ENCODE measurements at regions not wholly inside any gene's neighbourhood (a gene's known extent, or its start where the extent isn't known, plus 50 kb on each side); places are given as distances from the start of the nearest gene placed in this dataset.
A peak's percentile ranks its signal among the peaks of the same experiment; 100 is the strongest.

DNA sequence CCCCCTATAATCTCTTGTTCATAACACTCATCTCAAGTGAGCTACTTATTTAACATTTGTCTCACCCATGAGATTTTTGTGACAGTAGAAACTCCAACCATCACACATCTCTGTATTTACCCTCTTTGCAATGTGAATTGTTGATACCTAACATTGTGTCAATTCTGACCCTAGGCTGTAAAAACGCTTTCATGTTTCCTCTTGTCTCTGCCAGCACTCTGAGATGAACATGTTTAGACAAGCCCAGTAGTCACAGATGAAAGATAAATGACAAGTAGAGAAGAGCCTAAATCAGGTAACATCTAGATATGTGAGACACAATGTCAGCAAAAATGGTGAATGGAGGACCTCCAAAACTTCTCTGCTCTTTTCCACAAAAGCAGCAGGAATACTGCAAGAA, 1254.5 kb upstream of the GOT2 start:
- Mint-ChIP-seq H3K36me3 (ENCODE audit: low read depth) (no peaks in the 10 kb centered on the region), H3K27ac (no peak overlapping the region), H3K27me3 (ENCODE audit: insufficient read depth) (no peaks in the 10 kb centered on the region; the same call in none of the 2 replicates), H3K9me3 (no peaks in the 10 kb centered on the region), H3K4me1 (ENCODE audit: low read depth) (no peaks in the 10 kb centered on the region), H3K4me3 (no peak overlapping the region)
- DNase-seq, result no peak
- TF ChIP-seq CTCF (IDR thresholded peaks at IDR 0.05), result no peak

DNA sequence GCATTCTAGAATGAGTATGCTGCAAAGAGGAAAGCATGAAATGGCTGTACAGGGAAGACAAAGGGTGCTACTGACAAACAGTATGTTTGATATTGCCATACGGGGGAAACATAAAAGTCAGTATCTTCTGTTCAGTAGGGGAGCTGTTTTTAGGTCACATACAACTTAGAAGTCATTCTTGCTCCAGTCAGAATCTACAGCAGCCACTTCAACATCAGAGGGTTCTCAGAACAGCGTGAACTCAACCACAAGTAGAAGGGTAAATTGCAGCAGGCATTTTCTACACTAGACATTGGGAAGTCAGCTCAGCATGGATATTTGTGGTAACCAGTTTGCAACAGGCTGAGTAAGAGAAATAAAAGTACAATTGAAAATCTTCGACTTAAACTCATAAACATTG, 1241.8 kb upstream of the GOT2 start:
- no peak for TF ChIP-seq CTCF (IDR thresholded peaks at IDR 0.05)
- no peak for DNase-seq
- H3K4me3 Mint-ChIP-seq, result no peak overlapping the region
- H3K36me3 Mint-ChIP-seq (ENCODE audit: low read depth), result no peaks in the 10 kb centered on the region
- no peaks in the 10 kb centered on the region for H3K4me1 Mint-ChIP-seq (ENCODE audit: low read depth)
- no peaks in the 10 kb centered on the region for H3K9me3 Mint-ChIP-seq
- no peak overlapping the region for H3K27ac Mint-ChIP-seq
- H3K27me3 Mint-ChIP-seq (ENCODE audit: insufficient read depth), result no peaks in the 10 kb centered on the region

DNA sequence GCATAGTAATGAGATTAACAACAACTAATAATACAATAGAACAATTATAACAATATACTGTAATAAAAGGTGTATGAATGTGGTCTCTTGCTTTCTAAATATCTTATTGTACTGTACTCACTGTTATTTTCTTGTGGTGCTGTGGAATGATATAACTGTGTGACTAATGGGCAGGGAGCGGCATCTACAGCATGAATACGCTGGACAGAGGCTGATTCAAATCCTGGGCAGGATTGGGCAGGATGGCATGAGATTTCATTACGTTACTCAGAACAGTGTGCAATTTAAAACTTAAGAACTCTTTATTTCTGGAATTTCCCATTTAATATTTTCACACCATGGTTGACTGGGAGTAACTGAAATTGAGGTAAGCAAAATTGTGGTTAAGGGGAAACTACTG, 1239.8 kb upstream of the GOT2 start:
- no peak for TF ChIP-seq CTCF (IDR thresholded peaks at IDR 0.05)
- Mint-ChIP-seq H3K27me3 (ENCODE audit: insufficient read depth) (no peaks in the 10 kb centered on the region), H3K27ac (no peak overlapping the region), H3K4me1 (ENCODE audit: low read depth) (no peaks in the 10 kb centered on the region), H3K4me3 (no peak overlapping the region), H3K36me3 (ENCODE audit: low read depth) (no peaks in the 10 kb centered on the region), H3K9me3 (no peaks in the 10 kb centered on the region)
- DNase-seq, result peak; percentile 28

DNA sequence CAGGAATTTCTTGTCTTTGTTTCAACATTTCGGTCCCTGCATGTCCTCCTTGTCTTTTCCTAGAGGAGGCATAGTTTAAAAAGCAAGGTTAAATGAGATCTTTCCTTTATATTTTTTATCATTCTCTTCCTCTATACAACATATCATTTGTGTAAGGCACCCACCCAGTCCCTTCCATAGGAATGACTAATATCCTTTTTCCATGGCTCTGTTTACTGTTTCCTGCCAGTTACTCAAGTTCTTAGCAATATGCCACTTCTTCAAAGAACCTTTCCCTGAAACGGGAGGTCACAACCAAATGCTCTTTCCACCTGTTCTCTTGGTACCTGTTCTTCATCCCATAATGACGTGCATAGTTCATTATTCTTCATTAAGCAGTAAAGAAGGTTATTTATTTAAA, 1237.1 kb upstream of the GOT2 start:
- H3K9me3 Mint-ChIP-seq, result no peaks in the 10 kb centered on the region
- DNase-seq, result no peak
- no peak for TF ChIP-seq CTCF (IDR thresholded peaks at IDR 0.05)
- H3K36me3 Mint-ChIP-seq (ENCODE audit: low read depth), result no peaks in the 10 kb centered on the region
- H3K4me1 Mint-ChIP-seq (ENCODE audit: low read depth), result no peaks in the 10 kb centered on the region
- peaks cover 2% of the 10 kb centered on the region; the same call in 1 of the 2 replicates for H3K27me3 Mint-ChIP-seq (ENCODE audit: insufficient read depth)
- H3K27ac Mint-ChIP-seq, result no peak overlapping the region
- no peak overlapping the region; the same call in 1 of the 2 replicates for H3K4me3 Mint-ChIP-seq

- DNase-seq, result no peak
- H3K27me3 Mint-ChIP-seq (ENCODE audit: insufficient read depth), result peaks cover 3% of the 10 kb centered on the region
- H3K4me1 Mint-ChIP-seq (ENCODE audit: low read depth), result no peaks in the 10 kb centered on the region
- no peak overlapping the region for H3K27ac Mint-ChIP-seq
- no peak overlapping the region for H3K4me3 Mint-ChIP-seq
- H3K36me3 Mint-ChIP-seq (ENCODE audit: low read depth), result no peaks in the 10 kb centered on the region
- peaks cover 8% of the 10 kb centered on the region for H3K9me3 Mint-ChIP-seq
- TF ChIP-seq CTCF (IDR thresholded peaks at IDR 0.05), result no peak
Measured at GRCh38 chr16:59964232-59964924, 1230.3 kb upstream of the GOT2 start.
